GM12892 (cell line): ENCODE measurements at regions not wholly inside any gene's neighbourhood (a gene's known extent, or its start where the extent isn't known, plus 50 kb on each side); places are given as distances from the start of the nearest gene placed in this dataset.

Source experiments
- DNase-seq: peaks from one replicate; pipeline ENCODE4 v3.0.0; 2011; ENCODE audit not compliant: insufficient read length
- FAIRE-seq: peaks from 2 replicates; lab custom pipeline; 2011; peaks lifted over from hg19 to GRCh38; lab: Jason Lieb, UNC
- POLR2A ChIP-seq: IDR thresholded peaks from 2 replicates; pipeline ENCODE4 v1.6.1; 2011; ENCODE audit warnings: low read depth, low read length, control low read depth
- POLR2AphosphoS5 ChIP-seq: IDR thresholded peaks from 2 replicates; pipeline ENCODE4 v1.6.1; 2011; ENCODE audit warnings: low read depth, low read length, control low read depth
- TAF1 ChIP-seq: IDR thresholded peaks from 2 replicates; pipeline ENCODE4 v1.6.1; 2011; ENCODE audit warnings: low read depth, mild to moderate bottlenecking, control low read depth, low read length, borderline replicate concordance

DNA sequence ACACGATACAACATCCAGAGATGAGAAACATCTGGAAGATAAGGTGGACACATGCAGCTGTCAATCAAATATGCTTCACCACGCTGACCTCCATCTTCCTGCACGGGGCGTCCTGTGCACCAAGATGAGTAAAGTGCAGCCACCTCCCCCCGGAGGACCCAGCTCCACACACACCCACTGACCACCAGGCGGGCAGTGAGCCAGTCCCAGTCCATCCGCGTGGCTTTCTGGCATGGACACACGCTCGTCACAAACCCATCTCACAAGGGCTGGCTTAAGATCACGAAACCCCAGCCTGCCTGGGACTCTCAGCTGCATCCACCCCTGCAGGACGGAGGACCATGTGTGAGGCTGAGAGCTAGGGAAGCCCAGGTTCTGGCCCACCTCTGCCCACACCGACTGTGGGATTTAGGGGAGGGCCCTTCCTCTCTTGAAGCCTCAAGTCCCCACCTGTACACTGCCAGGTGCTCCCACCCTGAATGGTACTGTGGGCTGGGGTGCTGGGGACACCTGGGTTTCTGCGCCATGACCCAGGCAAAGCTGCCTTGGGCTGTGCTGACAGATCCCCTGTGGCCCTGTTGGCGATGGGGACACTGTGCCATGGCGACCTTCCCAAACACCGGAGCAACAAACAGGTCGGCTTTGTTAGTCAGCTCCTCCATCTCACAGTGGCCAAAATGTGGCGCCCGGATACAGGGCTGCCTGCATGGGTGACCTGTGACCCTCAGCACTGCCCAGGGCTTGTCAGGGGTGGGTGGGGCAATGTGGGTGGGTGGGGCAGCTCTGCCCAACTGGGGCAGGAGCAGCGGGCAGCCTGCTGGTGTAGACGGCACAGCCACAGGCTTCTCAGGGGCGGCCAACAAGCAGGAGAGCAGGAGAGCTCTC is 629.0 kb downstream of the TBC1D22A start:
- TF ChIP-seq TAF1 (no peak), POLR2AphosphoS5 (no peak), POLR2A (no peak)
- DNase-seq = no peak
- no peak for FAIRE-seq

DNA sequence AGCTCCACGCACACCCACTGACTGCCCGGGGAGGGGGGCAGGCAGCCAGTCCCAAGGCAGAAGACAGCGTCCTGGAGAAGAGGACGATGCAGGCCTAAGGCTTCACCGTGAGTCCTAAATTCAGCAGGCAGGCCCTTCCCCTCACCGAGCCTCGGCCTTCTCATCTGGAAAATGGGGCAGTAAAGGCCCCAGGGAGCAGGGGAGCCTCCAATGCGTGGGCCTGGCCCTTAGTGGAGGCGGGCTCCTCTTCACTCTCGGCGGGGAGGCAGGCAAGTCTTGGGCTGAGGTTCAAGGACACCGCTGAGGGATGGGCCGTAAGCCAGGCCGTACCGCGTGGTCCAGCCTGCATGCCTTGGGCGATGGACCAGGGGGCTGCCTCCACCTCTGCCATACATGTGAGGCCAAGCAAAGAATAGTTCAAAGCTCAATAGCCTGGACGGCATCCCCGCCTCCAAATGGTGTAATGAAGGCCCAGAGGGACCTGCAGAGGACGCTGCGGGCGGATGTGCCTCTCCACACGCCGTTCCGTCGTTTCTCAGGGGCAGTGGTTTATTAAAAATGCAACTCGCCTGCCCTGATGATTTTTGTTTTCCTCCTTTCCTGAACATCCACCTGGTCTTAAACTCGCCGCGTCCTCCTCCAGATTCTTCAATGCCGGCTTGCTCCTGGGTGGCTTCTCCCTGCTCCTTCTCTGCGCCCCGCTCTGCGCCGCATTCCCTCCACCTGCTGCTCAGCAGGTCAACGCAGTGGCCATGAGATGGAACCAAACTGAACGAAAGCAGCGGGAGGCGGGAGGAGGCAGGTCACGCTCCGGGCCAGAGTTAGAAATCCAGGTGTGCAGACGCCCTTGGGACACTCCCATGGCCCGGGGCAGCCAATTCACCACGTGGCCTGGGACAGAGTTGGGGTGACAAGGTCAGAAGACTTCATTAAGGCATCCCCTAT is 627.8 kb downstream of the TBC1D22A start:
- no peak for FAIRE-seq
- no peak for DNase-seq
- TF ChIP-seq TAF1 (no peak), POLR2A (no peak), POLR2AphosphoS5 (no peak)

DNA sequence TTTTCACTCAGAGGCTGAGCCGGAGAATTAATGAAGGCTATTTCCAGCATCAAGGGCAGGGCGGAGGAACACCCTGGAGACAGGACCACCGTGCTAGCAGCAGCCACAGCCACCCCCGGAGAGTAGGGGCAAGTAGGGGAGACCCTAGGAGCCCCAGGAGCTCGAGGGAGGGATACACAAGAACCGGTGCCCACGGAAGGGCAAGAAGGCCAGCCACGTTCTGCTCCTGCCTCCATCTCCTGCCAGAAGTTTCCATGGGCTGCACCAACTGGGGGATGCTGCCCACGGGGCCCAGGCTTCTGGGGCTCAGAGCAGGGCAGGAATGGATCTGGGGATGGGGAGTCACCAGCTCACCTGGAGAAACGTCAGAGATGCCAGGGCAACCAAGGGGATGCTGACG is 626.8 kb downstream of the TBC1D22A start:
- no peak for FAIRE-seq
- TF ChIP-seq POLR2AphosphoS5 (no peak), TAF1 (no peak), POLR2A (no peak)
- DNase-seq = no peak

DNA sequence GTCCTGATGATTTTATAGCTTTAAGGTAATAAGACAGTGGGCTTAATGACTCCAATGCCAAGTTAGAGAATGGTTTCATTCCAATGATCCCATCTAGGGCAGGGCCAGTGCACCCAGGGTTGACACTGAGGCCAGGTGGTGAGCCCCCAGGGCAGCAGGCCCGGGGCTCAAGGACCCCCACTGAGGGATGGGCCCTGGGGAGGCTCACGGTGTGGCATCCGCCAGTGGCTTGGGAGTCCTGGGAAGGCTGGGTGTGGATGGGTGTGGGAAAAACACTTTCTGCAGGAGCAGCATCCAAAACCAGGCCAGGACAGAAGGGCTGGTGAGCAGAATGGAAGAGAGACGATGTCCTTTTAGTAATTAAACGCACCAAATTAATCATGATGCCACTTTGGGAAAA is 626.3 kb downstream of the TBC1D22A start:
- TF ChIP-seq POLR2A = no peak
- TF ChIP-seq TAF1 = no peak
- TF ChIP-seq POLR2AphosphoS5 = no peak
- FAIRE-seq (no peak), DNase-seq (no peak)

DNA sequence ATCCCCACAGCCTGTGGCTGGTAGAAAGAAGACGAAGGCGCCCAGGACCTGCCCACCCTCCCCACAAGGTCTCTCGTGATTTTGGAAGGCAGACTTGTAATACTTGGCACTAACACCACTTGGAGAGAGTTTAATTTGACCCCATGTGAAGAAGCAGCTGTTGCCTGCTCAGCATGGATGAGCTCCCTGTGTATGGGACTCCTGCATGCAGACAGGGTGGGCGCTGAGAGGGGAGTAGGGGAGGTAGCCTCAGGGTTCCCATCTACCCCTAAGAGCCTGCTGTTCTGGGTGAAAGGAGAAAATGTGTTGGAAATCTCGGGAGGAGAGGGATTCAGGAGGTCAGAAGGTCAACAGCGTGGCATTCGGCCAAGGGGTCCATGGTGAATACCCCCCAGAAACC is 625.9 kb downstream of the TBC1D22A start:
- TF ChIP-seq TAF1 = no peak
- TF ChIP-seq POLR2A = no peak
- no peak for TF ChIP-seq POLR2AphosphoS5
- DNase-seq = no peak
- no peak for FAIRE-seq

DNA sequence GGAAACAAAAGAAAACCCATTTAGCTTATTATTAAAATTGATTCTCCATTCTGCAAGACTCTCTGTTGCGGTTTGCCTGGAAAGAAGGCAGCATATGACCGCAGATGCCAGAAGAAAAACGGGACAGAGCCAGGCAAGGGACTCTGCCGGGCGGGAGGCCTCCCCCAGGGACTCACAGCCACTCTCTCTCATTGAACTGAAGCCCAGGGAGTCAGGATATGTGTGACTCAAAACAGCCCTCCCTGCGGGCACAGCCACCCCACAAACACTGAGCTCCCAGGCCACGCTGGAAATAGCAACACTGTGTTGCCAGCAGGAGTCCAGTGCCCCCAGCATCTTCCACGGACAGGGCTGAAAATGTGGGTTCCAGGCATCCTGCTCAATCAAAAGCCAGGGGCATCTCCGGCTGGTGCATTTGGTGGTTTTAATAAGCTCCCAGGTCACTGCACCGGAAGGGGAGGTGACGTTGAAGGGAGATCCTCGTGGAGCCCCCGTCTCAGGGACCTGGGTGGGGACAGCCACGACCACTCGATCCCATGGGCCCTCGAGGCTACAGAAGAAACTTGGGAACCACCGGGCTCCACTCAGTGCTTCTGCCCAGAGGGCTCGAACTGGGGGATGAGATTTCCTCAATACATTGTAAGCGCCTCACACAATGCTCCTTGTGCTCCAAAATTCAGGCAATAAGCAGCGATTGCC is 624.5 kb downstream of the TBC1D22A start:
- no peak for FAIRE-seq
- no peak for TF ChIP-seq POLR2AphosphoS5
- TF ChIP-seq POLR2A = no peak
- TF ChIP-seq TAF1 = no peak
- no peak for DNase-seq

DNA sequence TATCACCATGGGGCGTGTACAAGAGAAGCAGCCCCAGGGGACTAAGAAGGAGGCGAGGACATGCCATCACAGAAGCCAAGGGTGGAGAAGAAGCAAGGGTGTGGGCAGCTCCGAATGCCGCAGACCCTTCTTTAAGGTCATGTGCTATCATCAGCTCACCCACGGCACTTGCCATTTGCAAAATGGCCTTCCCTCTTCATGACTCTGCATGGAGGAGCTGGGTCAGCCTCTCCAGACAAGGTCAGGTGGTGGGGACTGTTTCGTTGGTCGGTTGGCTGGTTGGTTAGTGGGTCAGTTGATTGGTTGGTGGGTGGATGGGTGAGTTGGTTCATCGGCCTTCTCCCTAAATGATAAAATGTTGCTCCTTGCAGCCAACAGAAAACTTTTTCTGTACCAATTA is 622.5 kb downstream of the TBC1D22A start:
- FAIRE-seq = no peak
- no peak for DNase-seq
- TF ChIP-seq POLR2AphosphoS5 (no peak), TAF1 (no peak), POLR2A (no peak)

DNA sequence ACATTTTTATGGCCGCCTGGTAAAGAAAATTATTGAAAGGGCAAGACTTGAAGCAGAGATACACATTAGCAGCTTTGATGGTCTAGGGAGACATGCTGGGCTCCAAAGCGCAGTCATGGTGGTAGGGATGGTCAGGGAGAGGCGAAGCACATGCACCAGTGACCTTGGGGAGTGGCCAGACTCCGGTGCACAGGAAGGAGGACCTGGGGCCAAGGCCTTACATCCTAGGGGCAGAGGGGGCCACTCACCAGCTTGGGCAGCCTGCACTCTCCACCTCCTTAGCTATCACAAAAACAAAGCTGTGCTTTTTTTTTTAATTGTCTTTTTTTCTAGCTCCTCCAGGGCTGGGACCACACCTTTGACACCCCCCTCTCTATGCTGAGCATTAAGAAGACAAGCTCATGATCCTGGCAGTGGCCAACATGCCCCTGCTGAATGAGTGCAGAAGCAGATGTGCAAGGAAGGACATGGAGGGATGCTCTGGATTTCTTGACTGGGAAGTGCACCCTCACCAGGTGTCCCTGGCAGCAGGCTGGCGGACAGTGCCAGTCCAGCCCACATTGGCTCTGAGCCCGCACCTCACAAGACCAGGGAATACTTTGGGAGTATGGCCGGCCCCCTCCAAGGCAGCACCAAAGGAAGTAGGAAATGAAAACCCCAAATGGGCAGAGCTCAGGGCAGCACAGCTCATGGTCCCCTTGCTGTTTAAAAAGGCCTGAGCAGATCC is 619.9 kb downstream of the TBC1D22A start:
- no peak for DNase-seq
- FAIRE-seq = no peak
- TF ChIP-seq TAF1 = no peak

DNA sequence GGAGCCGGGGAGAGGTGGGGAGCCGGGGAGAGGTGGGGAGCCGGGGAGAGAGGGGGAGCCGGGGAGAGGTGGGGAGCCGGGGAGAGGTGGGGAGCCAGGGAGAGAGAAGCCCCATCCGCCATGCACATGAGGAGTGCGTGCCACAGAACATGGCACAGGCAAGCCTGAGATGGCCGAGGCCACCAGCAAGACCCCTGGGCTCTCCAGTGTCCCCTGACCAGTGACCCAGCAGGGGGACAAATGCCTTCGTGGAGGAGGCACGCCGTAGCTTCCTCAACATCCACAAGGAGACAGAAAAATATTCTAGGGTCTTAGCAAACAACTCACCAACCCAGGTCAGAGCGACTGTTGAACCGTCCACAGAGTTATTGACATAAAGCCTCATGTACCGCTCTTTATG is 618.8 kb downstream of the TBC1D22A start:
- DNase-seq (no peak), FAIRE-seq (no peak)
- TF ChIP-seq TAF1 = no peak
- no peak for TF ChIP-seq POLR2A
- TF ChIP-seq POLR2AphosphoS5 = no peak

DNA sequence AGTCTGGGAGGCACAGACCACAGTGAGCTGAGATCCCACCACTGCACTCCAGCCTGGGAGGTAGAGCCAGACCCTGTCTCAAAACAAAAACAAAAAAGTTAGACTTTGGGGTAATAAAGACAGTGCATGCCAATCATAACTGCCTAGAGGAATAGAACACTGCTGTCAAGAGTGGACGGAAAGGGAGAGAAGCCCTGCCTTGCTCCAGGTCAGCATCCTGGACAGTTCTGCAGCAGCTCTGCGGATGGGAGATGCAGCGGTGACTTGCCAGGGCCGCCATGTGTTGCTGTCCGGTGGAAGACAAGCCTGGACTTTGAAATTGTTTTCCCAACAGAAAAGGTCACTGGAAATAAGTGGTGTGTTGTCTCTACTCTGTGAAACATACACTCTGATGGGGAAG is 618.2 kb downstream of the TBC1D22A start:
- DNase-seq (no peak), FAIRE-seq (no peak)
- TF ChIP-seq POLR2AphosphoS5 (no peak), POLR2A (no peak), TAF1 (no peak)
